Peyer's patch (tissue), 4 donors: ENCODE measurements at regions not wholly inside any gene's neighbourhood (a gene's known extent, or its start where the extent isn't known, plus 50 kb on each side); places are given as distances from the start of the nearest gene placed in this dataset.

Experiments used
- POLR2A ChIP-seq, 2 donors: fragments of 450-650 bp; IDR thresholded peaks; one replicate each; pipeline ENCODE4 v1.5.1; 2017; ENCODE audit warnings: antibody characterized with exemption in 2 of 2, mild to moderate bottlenecking in 2 of 2, moderate library complexity in 2 of 2
- TF ChIP-seq, protein P1 (sequence below), 6 experiments: fragments of 450-650 bp in 4 of 6; fragments of 200-600 bp in 2 of 6; sonication (generic) in 1 of 6; IDR thresholded peaks; one replicate each; pipeline ENCODE4 v1.5.1; 2017 to 2019; ENCODE audit warnings: antibody characterized with exemption in 6 of 6, mild to moderate bottlenecking in 3 of 6, moderate library complexity in 1 of 6

DNA sequence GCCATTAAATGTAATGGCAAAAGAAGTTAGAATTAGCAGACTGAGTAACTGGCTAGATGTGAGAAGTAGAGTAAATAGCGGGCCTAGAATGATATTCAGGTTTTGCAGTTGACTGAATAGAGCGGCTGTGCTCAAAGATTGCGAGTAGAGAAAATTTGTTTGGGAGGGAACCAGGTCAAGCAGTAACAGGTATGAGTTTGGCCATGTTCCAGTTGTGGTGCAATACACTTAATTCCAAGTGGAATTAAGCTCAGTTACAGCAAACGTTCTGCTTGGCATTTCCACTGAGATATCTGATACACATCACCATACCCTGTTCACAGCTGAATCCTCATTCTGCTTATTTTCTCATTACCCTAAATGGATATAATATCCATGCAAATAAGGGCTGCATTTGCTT, 1382.9 kb downstream of the MRPL39 start:
- TF ChIP-seq, protein P1, sequence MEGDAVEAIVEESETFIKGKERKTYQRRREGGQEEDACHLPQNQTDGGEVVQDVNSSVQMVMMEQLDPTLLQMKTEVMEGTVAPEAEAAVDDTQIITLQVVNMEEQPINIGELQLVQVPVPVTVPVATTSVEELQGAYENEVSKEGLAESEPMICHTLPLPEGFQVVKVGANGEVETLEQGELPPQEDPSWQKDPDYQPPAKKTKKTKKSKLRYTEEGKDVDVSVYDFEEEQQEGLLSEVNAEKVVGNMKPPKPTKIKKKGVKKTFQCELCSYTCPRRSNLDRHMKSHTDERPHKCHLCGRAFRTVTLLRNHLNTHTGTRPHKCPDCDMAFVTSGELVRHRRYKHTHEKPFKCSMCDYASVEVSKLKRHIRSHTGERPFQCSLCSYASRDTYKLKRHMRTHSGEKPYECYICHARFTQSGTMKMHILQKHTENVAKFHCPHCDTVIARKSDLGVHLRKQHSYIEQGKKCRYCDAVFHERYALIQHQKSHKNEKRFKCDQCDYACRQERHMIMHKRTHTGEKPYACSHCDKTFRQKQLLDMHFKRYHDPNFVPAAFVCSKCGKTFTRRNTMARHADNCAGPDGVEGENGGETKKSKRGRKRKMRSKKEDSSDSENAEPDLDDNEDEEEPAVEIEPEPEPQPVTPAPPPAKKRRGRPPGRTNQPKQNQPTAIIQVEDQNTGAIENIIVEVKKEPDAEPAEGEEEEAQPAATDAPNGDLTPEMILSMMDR (IDR thresholded peaks at IDR 0.05), result no peak
- TF ChIP-seq POLR2A (IDR thresholded peaks at IDR 0.05), result no peak
